HG02884 (cell line): ENCODE measurements at regions not wholly inside any gene's neighbourhood (a gene's known extent, or its start where the extent isn't known, plus 50 kb on each side); places are given as distances from the start of the nearest gene placed in this dataset.

ENCODE experiments used
- ATAC-seq: cut with Tn5 transposase; IDR thresholded peaks from one replicate; pipeline ENCODE4 v1.9.1; 2021; ENCODE audit warnings: mild to moderate bottlenecking, moderate library complexity; ENCODE audit not compliant: unreplicated experiment

GRCh38 chr7:156194813-156195212 is 382.6 kb upstream of the SHH start:
- no peak for ATAC-seq

- no peak for ATAC-seq
Observed at GRCh38 chr7:156192921-156193320, 380.7 kb upstream of the SHH start.

- ATAC-seq = no peak
Observed at GRCh38 chr7:156191090-156191489, 378.8 kb upstream of the SHH start.

- no peak for ATAC-seq
Observed at GRCh38 chr7:156185076-156185475, 372.8 kb upstream of the SHH start.

GRCh38 chr7:156184164-156184563 is 371.9 kb upstream of the SHH start:
- ATAC-seq = no peak

- no peak for ATAC-seq
Observed at GRCh38 chr7:156180451-156181229, 368.4 kb upstream of the SHH start.

- ATAC-seq = no peak
Observed at GRCh38 chr7:156179872-156180390, 367.7 kb upstream of the SHH start.

GRCh38 chr7:156178857-156179256 is 366.6 kb upstream of the SHH start:
- no peak for ATAC-seq

GRCh38 chr7:156178214-156178613 is 366.0 kb upstream of the SHH start:
- ATAC-seq = no peak

- no peak for ATAC-seq
Observed at GRCh38 chr7:156177422-156178055, 365.3 kb upstream of the SHH start.

- no peak for ATAC-seq
Observed at GRCh38 chr7:156176039-156176438, 363.8 kb upstream of the SHH start.

- ATAC-seq = no peak
Observed at GRCh38 chr7:156175003-156175402, 362.7 kb upstream of the SHH start.

GRCh38 chr7:156174428-156174827 is 362.2 kb upstream of the SHH start:
- ATAC-seq = no peak

- no peak for ATAC-seq
Observed at GRCh38 chr7:156173748-156174353, 361.6 kb upstream of the SHH start.

GRCh38 chr7:156173346-156173745 is 361.1 kb upstream of the SHH start:
- no peak for ATAC-seq

- no peak for ATAC-seq
Observed at GRCh38 chr7:156172638-156173037, 360.4 kb upstream of the SHH start.

GRCh38 chr7:156169474-156170370 is 357.5 kb upstream of the SHH start:
- ATAC-seq = no peak

- ATAC-seq = no peak
Observed at GRCh38 chr7:156168434-156168833, 356.2 kb upstream of the SHH start.

- no peak for ATAC-seq
Observed at GRCh38 chr7:156167987-156168386, 355.7 kb upstream of the SHH start.

- no peak for ATAC-seq
Observed at GRCh38 chr7:156167417-156167807, 355.1 kb upstream of the SHH start.
